ENCODE measurements at regions not wholly inside any gene's neighbourhood (a gene's known extent, or its start where the extent isn't known, plus 50 kb on each side); places are given as distances from the start of the nearest gene placed in this dataset.
A peak's percentile ranks its signal among the peaks of the same experiment; 100 is the strongest.
"Not testable (repeated sequence)": the region's sequence is repeated elsewhere in the genome, so short reads cannot be mapped to it uniquely, and the experiment has no call there.

DNA sequence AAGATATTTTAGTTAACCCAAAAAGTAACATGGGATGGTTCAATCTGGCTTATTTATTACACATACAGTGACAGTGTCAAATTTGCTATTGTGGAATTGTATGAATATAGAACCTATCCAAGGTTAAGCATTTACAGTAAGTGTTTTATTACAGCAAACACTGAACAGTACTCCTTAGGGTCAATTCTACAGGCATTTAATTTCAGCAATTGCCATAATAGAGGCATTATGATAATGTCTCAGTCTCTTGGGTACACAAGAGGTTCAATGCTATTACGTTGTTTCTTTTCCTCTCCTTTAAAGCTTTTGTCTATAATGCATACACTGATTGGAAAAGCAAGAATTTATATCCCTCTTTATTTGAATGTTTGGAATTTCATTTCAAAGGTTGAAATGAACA, 275.7 kb upstream of the NAALADL2 start:
- DNase-seq (ENCODE audit: low read depth, low spot score): no peak
- in situ Hi-C loops (cut with HindIII; ENCODE audit: low pct_unique_long_range_greater_than_20kb, low sequenced_read_pairs): no loop called here

DNA sequence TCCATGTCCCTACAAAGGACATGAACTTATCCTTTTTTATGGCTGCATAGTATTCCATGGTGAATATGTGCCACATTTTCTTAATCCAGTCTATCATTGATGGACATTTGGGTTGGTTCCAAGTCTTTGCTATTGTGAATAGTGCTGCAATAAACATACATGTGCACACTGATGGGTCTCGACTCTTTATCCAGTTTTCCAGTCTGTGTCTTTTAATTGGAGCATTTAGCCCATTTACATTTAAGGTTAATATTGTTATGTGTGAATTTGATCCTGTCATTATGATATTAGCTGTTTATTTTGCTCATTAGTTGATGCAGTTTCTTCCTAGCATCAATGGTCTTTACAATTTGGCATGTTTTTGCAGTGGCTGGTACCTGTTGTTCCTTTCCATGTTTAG, 272.0 kb upstream of the NAALADL2 start:
- in situ Hi-C loops (cut with HindIII; ENCODE audit: low pct_unique_long_range_greater_than_20kb, low sequenced_read_pairs); DNase-seq (ENCODE audit: low read depth, low spot score): not testable (repeated sequence)

DNA sequence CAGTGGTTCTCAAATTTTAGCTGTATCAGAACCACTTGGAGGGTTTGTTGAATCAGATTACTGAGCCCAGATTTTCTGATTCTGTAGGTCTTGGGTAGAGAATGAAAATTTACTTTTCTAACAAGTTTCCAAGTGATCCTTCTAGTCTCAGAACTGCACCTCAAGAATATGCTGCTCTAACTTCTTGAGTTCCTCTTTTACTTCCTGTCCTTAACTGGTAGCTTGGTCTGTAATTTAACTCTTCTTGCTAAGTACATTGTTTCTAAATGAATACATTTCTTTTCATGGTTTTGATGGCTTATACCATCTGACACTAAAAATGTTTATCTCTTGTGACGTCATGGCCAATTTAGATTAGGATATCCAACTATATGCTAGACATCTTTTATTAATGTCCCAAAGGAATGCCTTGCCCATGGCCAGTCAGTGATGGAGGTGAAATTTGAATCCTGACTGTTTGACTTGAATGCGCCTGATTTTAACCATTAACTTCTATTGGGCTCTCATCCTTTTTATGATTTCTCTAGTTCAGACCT, 262.6 kb upstream of the NAALADL2 start:
- no peak for DNase-seq (ENCODE audit: low read depth, low spot score)
- in situ Hi-C loops (cut with HindIII; ENCODE audit: low pct_unique_long_range_greater_than_20kb, low sequenced_read_pairs): no loop called here

DNA sequence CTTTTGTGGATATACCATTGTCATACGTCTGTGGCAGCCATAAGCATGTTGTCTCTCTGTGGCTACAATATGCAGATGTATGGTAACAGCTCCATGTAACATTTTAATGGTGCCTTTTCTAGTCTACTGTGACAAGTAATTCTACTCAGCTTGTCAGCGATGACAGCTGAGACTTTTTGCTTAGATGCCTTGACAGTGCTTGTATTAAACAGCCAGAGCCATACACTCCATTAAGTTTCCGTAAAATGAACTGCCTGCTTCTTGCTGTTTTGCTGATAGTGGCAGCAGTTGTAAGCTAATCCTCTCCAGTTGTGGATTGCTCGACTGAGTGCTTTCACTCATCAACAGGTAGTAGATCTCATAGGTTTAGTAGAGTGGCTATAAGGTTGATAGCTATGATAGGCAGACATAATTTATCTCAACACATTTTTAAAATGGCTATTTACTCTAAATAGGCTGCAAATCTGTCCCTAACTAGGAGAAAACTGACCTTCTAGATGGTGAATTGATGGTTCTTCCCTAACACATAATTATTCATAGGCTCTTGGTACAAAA, 260.2 kb upstream of the NAALADL2 start:
- in situ Hi-C loops (cut with HindIII; ENCODE audit: low pct_unique_long_range_greater_than_20kb, low sequenced_read_pairs): no loop called here
- DNase-seq (ENCODE audit: low read depth, low spot score): no peak

DNA sequence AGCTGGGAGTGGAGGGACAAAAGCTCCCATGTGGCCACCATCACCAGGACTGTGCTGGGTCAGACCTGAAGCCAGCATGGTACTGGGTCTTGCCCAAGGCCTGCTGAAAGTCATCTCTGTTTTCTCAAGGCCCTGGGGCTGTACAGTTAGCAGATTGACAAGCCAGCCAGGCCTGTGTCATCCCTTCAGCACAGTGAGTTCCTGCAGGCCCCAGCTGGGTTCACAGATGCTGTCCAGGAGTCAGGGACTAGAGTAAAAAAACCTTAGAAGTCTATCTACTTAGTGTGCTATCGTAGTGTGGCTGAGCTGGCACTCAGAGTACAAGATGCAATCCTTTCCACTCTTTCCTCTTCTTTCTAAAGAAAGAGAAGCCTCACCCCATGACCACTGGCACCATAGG, 246.0 kb upstream of the NAALADL2 start:
- in situ Hi-C loops (cut with HindIII; ENCODE audit: low pct_unique_long_range_greater_than_20kb, low sequenced_read_pairs): no loop called here
- no peak for DNase-seq (ENCODE audit: low read depth, low spot score)

DNA sequence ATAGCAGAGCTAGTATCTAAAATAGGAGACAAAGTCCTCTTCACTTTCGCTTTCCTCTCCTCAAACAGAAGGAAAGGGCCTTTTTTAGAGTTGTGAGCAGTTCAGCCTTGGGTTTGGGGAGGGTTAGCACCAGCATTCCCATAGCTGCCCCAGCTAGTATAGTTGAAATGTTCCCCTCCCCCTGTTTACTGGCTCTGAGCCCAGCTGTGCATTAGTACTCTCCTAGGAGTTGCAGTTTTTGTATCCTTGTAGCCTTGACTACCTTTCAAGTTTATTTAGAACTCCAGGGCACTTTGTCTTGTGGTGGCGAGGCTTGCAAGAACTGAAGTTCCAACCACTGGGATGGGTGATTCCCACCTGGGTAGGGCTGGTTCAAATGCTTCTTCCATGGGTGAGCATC, 245.1 kb upstream of the NAALADL2 start:
- in situ Hi-C loops (cut with HindIII; ENCODE audit: low pct_unique_long_range_greater_than_20kb, low sequenced_read_pairs): no loop called here
- DNase-seq (ENCODE audit: low read depth, low spot score): no peak

DNA sequence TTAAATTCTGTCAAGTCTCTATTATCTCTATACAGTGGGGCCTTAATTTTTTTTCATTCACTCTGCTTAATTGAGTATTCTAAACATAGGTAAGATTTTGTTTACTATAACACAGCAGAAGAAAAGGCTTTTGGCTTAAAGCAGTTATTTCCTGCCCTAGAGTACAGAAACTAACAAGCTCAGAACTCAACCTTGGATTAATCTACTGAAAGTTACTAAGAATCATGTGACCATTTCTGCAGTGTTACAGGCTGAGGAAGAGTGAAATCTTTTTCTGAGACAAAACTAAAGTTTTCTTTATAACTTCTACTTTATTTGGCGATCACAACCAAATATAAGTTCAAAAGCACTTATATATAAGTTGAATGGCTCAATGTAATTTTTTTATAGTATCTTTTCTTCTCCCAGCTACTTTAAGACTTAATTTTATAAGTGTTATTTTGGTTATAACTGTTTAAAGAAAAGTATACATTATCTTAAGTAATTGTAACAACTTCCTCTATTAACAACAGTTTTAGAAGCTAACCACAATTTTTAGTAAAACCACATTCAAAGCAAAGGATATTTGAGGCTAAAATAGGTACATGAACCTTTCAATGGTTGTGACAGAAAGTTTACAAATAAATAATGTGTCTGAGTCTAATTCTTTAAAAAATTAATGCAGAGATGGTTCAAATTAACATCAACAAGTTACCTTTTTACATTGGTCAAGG, 240.6 kb upstream of the NAALADL2 start:
- in situ Hi-C loops (cut with HindIII; ENCODE audit: low pct_unique_long_range_greater_than_20kb, low sequenced_read_pairs): no loop called here
- no peak for DNase-seq (ENCODE audit: low read depth, low spot score)

DNA sequence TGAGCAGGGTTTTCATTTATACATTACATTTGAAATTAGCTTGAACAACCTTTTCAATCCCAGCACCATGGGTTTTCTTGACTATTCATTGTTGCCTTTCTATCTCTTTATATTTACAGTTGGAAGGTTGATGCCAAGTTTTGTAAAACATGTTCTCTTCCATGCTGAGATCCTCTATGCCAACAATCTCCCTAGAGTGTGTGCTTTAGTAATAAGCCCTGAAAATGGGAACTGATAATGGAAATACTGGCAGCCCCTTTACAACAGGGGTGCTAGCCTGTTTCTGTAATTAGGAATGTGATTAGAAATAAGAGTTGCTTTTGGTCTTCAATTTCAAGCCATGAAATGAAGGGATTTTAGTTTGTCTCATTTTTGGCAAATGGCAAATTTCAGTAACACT, 239.9 kb upstream of the NAALADL2 start:
- DNase-seq (ENCODE audit: low read depth, low spot score): no peak
- in situ Hi-C loops (cut with HindIII; ENCODE audit: low pct_unique_long_range_greater_than_20kb, low sequenced_read_pairs): no loop called here

DNA sequence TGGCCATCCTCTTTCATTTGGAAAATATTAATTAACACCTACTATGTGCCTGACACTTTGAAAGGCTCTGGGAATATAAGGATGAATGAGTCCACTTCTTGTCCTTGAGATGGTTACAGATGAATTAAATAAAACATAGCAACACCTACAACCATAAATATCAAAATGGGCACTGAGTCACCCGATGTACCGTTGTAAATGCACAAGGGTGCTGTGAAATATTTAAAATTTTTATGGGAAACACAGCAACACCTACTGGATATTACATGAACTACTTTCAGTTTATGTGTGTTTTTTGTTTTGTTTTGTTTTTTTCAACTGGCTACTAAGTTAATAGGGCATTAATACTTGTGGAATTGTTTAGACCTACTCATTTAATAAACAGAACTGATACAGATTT, 239.0 kb upstream of the NAALADL2 start:
- peak; percentile 54 for DNase-seq (ENCODE audit: low read depth, low spot score)
- in situ Hi-C loops (cut with HindIII; ENCODE audit: low pct_unique_long_range_greater_than_20kb, low sequenced_read_pairs): no loop called here

DNA sequence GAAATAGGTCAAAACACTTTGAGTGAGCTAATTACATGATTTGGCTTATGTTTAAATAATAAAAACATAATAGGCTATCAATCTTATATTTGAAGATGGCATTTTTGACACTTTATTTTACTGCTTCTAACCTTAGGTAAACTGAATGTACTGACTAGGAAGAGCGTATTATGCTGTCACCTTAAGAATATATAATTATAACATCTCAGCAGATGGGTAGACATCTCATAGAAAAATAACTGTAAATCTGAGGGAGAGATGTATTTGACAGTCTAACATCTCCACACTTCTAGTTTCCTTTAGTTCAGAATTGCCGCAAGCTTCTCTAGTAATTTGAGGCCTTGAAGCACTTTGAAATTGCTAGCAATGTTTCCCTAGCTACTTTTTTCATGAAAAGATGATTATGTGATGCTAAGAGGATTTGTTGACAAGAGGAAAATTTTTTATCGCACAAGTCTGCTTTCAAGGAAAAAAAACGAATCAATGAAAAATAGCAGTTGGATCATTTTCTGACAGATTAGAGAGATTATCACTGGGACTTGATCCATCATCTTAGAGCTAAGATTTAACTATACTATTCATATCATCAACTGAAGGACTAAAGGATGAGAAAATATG, 238.2 kb upstream of the NAALADL2 start:
- in situ Hi-C loops (cut with HindIII; ENCODE audit: low pct_unique_long_range_greater_than_20kb, low sequenced_read_pairs): no loop called here
- DNase-seq (ENCODE audit: low read depth, low spot score): no peak

DNA sequence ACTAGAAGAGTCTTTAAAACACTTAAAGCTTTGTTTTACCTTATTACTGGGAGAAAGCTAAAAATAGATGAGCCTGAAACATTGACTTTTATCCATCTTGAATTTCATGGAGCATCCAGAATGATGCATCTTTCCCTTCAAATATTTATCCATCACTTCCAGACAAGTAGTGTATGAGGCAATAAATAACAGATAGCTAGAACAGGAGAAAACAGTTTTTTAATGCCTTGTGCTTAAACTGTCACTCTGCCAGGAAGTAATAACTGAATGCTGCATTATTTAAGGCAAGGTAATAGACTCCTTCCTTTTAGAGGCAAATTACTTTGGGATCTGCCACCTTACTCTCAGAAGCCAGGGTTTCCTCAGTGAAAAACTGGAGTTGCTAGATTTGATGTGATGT, 225.8 kb upstream of the NAALADL2 start:
- DNase-seq (ENCODE audit: low read depth, low spot score): no peak
- in situ Hi-C loops (cut with HindIII; ENCODE audit: low pct_unique_long_range_greater_than_20kb, low sequenced_read_pairs): no loop called here

DNA sequence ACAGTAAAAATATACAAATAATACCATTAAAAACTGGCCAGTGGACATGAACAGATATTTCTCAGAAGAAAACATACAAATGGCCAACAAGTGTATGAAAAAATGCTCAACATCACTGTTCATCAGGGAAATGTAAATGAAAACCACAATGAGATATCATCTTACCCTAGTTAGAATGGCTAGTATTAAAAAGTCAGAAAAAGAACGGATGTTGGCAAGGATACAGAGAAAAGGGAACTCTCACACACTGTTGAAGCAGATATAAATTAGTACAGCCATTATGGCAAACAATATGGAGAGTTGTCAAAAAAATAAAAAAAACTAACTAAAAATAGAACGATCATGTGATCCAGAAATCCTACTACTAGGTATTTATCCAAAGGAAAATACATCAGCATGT, 222.7 kb upstream of the NAALADL2 start:
- DNase-seq (ENCODE audit: low read depth, low spot score): no peak
- in situ Hi-C loops (cut with HindIII; ENCODE audit: low pct_unique_long_range_greater_than_20kb, low sequenced_read_pairs): no loop called here

DNA sequence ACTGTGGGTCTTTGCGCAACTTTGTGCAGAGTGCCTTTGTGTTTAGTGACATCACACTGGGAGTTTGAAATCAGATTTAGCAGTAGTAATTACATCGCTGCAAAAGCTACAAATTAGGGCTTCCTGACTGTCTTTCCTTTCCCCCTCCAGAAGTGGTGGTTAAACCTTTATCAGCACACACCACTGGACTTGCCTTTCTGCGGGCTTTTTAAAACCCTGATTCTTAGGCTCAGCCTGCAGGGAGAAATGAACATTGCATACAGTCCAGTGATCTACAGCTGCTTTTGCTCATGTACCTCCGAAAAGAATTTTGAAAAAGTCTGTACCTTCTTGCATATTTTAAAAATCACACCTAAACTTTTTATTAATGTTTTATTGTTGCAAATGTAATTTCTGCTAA, 219.7 kb upstream of the NAALADL2 start:
- in situ Hi-C loops (cut with HindIII; ENCODE audit: low pct_unique_long_range_greater_than_20kb, low sequenced_read_pairs): no loop called here
- DNase-seq (ENCODE audit: low read depth, low spot score): no peak

DNA sequence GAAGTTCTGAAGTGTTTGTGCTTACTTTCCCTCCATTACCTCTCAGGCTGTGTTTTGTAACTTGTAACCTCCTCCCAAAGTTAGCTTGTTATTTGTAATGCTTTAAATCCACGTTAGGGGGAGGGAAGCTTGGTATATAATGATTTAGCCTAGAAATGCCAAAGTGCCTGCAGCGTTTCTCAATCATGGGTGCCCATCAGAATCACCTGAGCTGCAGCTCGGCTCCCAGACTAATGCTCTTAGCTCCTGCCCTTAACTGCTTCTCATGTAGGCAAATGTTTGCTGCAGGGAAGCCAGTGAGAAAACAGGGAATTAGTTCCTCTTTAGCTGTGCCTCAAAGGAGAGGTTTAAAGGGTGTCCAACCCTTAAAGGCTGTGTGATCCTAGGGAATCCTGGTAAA, 219.2 kb upstream of the NAALADL2 start:
- in situ Hi-C loops (cut with HindIII; ENCODE audit: low pct_unique_long_range_greater_than_20kb, low sequenced_read_pairs): no loop called here
- DNase-seq (ENCODE audit: low read depth, low spot score): peak; percentile 38

DNA sequence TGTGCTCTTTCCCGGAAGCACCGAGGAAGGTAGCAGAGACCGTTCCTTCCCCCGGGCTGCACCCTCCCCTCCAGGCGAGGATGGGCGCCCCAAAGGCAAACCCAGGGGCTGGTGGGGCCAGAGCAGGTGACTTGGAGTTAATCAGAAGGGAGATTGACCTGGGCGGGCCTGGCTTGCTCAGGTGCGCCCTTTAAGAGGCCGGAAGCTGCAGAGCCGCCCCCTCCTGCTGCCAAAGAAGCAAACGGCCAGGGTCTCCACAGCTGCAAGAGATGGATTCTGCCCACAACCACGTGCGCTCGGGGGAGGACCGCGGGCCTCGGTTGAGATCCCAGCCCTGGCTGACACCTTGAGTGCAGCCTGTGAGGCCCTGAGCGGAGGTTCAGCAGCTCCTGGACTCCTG, 218.2 kb upstream of the NAALADL2 start:
- in situ Hi-C loops (cut with HindIII; ENCODE audit: low pct_unique_long_range_greater_than_20kb, low sequenced_read_pairs): no loop called here
- DNase-seq (ENCODE audit: low read depth, low spot score): no peak

DNA sequence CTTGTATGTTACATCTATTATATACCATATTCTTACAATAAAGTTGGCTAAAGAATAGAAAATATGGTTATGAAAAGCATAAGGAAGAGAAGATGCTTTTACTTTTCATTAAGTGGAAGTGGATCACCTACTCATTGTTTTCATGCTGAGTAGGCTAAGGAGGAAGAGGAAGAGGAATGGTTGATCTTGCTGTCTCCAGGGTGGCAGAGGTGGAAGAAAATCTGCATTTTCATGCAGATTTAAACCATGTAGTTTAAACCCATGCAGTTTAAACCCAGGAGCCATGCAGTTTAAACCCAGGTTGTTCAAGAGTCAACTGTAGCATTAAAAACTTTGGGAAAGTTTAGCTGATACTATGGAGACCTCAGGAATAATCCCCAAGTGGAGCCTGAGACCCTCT, 214.8 kb upstream of the NAALADL2 start:
- DNase-seq (ENCODE audit: low read depth, low spot score): no peak
- in situ Hi-C loops (cut with HindIII; ENCODE audit: low pct_unique_long_range_greater_than_20kb, low sequenced_read_pairs): no loop called here

DNA sequence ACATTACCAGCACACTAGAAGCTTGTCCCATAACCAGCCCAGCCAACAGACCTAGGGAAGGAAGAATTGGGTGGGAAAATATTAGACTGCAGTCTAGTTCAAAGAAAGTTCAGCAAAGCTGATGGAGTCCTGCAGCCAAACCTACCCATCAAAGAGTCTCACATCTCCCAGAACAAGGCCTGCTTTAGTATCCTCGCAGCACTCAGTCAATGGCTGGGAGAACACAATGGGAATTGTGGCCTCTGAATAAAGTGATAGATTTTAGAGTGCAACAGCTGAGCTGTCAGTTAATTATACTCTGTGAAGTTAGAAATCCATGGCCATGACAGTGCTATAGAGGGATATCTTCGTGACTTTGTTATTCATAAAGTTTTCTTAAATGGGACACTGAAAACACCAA, 207.2 kb upstream of the NAALADL2 start:
- DNase-seq (ENCODE audit: low read depth, low spot score): peak; percentile 10
- in situ Hi-C loops (cut with HindIII; ENCODE audit: low pct_unique_long_range_greater_than_20kb, low sequenced_read_pairs): no loop called here

DNA sequence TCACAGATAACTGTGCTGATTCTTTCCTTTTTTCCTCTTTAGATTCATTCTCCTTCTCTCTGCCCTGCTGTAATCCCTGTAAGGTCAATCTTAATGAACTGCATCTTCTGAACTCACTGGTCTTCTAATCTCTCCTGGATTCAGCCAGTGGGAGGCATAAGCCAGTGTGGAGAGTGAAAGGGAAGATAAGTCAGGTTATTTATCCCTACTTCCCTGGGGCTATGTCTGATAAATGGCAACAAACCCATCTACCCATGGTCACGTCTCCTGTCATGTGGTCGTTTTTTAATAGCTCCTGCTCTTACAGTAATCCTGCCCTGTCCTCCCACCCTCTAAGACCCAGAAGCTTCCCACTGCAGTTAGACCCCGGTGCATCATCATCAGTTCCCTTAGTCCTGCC, 199.6 kb upstream of the NAALADL2 start:
- in situ Hi-C loops (cut with HindIII; ENCODE audit: low pct_unique_long_range_greater_than_20kb, low sequenced_read_pairs): no loop called here
- DNase-seq (ENCODE audit: low read depth, low spot score): peak; percentile 59

DNA sequence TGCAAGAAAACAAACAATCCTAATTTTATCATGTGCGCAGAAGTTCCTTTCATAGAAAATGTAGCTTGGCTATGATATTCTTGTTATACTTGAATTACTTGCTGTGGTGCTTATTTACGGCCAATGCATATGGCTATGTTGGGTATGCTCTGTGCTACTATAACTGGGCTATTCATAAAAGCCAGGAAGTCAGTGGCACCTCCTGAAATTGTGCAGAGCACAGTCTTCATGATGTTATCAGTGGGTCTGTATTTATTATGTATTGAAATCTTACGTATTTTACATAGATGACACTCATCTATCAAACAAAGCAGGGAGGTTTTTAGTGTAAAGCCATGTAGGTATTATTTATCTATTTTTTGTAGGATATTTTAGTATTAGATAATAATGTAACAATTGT, 196.5 kb upstream of the NAALADL2 start:
- no peak for DNase-seq (ENCODE audit: low read depth, low spot score)
- in situ Hi-C loops (cut with HindIII; ENCODE audit: low pct_unique_long_range_greater_than_20kb, low sequenced_read_pairs): no loop called here
